ENCODE measurements at regions not wholly inside any gene's neighbourhood (a gene's known extent, or its start where the extent isn't known, plus 50 kb on each side); places are given as distances from the start of the nearest gene placed in this dataset.

DNA sequence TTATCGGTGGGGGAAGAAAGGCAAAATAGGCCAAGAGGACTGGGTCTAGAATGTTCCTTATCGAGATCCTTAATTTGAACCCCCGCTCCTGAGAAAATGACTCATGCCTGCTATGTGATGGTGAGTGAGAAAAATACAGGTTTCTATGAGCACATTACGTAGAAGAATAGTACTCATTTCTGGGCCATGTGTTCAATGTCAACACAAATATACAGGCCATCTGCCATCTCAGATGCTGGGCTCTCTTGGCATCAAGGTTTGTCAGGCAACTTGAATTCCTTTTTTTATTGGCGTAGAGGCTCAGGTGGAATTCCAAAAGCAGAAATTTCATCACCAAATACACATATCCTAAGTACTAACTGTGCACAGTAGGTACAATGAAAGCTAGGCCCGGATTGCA, 81.4 kb upstream of the TRIM2 start:
- TF ChIP-seq, protein P1, sequence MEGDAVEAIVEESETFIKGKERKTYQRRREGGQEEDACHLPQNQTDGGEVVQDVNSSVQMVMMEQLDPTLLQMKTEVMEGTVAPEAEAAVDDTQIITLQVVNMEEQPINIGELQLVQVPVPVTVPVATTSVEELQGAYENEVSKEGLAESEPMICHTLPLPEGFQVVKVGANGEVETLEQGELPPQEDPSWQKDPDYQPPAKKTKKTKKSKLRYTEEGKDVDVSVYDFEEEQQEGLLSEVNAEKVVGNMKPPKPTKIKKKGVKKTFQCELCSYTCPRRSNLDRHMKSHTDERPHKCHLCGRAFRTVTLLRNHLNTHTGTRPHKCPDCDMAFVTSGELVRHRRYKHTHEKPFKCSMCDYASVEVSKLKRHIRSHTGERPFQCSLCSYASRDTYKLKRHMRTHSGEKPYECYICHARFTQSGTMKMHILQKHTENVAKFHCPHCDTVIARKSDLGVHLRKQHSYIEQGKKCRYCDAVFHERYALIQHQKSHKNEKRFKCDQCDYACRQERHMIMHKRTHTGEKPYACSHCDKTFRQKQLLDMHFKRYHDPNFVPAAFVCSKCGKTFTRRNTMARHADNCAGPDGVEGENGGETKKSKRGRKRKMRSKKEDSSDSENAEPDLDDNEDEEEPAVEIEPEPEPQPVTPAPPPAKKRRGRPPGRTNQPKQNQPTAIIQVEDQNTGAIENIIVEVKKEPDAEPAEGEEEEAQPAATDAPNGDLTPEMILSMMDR (IDR thresholded peaks at IDR 0.05; ENCODE audit: low read depth, low read length, missing control alignments), result no peak
- no peak for DNase-seq (ENCODE audit: low read depth)
- H3K4me3 ChIP-seq (ENCODE audit: low read depth, low read length), result no peak overlapping the region
- in situ Hi-C loops (cut with HindIII; ENCODE audit: low sequenced_read_pairs), result loop anchor here (10.0 kb wide), 1 partner anchor 268 kb away; no protein-coding TSS in a partner anchor

DNA sequence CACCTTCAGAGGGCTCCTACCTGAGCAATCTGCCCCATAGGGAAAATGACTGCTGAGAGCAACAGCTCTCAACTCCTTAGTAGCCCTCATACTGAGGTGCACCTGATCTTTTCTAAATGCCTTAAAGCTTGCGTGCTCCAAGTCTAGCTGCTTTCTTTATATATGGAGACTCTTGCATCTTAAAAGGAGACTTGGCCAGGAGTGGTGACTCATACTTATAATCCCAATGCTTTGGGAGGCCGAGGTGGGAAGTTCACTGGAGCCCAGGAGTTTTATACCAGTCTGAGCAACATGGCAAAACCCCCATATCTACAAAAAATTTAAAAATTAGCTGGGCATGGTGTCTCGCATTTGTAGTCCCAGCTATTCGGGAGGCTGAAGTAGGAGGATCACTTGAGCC, 78.1 kb upstream of the TRIM2 start:
- TF ChIP-seq, protein P1 (IDR thresholded peaks at IDR 0.05; ENCODE audit: low read depth, low read length, missing control alignments), result no peak
- no peak overlapping the region for H3K4me3 ChIP-seq (ENCODE audit: low read depth, low read length)
- DNase-seq (ENCODE audit: low read depth), result no peak
- in situ Hi-C loops (cut with HindIII; ENCODE audit: low sequenced_read_pairs), result loop anchor here (10.0 kb wide), 1 partner anchor 271 kb away; no protein-coding TSS in a partner anchor

DNA sequence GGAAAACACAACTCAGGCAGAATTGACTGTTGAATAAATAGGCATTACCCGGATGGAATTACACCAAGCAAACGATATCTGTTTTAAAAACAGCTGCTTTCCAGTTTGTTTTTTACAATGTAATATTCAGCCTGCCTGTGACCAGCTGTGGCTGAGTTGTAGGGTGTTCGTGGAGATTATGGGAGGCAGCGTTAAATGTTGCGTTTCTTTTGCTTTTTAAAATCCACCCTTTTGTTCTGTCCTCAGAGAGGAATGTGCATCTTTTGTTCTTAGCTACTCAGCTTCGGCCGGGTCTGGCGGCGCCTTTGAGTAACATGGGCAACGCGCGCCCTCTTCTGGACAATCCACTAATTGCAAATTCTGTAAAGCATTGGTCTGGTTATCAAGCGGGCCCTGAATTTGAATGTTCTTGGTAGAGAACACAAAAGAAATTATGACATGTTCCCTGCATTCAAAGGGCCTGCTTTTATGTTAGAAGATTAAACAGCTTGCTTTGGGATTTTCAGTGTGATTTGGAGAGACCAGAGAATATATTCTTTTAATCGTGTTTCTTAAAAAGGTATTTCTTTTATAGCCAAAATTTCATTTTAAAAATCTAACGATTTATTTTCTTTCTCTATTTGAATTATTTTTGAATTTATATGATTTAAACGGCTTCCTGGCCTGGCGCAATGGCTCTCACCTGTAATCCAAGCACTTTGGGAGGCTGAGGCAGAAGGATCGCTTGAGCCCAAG, 76.3 kb upstream of the TRIM2 start:
- DNase-seq (ENCODE audit: low read depth), result peak; percentile 80
- TF ChIP-seq, protein P1 (IDR thresholded peaks at IDR 0.05; ENCODE audit: low read depth, low read length, missing control alignments), result peak; percentile 69
- in situ Hi-C loops (cut with HindIII; ENCODE audit: low sequenced_read_pairs), result loop anchor here (10.0 kb wide), 1 partner anchor 273 kb away; no protein-coding TSS in a partner anchor
- H3K4me3 ChIP-seq (ENCODE audit: low read depth, low read length), result peak overlapping the region; percentile 16

GRCh38 chr4:153131596-153131995, 72.6 kb upstream of the TRIM2 start:
- H3K4me3 ChIP-seq (ENCODE audit: low read depth, low read length), result no peak overlapping the region
- TF ChIP-seq, protein P1 (IDR thresholded peaks at IDR 0.05; ENCODE audit: low read depth, low read length, missing control alignments), result peak; percentile 20
- in situ Hi-C loops (cut with HindIII; ENCODE audit: low sequenced_read_pairs), result no loop called here
- no peak for DNase-seq (ENCODE audit: low read depth)

DNA sequence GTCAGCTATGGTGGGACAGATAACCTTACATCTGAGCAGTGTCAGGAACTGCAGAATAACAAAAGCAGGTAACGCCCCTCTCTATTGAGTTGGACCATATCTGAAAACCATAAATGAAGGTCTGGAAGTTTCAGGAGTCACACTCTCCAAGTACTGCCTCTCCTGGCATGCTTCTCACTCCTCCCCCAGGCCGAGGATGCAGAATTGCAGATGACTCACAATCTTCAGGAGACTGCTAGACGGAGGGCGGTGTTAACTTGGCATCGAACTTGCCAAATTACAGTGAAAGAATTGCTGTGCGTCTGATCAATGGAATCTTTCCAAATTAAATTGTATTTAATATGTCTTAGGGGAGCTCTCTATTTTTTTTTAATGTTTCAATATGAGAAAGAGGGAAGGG, 67.1 kb upstream of the TRIM2 start:
- DNase-seq (ENCODE audit: low read depth), result peak; percentile 86
- H3K4me3 ChIP-seq (ENCODE audit: low read depth, low read length), result no peak overlapping the region

DNA sequence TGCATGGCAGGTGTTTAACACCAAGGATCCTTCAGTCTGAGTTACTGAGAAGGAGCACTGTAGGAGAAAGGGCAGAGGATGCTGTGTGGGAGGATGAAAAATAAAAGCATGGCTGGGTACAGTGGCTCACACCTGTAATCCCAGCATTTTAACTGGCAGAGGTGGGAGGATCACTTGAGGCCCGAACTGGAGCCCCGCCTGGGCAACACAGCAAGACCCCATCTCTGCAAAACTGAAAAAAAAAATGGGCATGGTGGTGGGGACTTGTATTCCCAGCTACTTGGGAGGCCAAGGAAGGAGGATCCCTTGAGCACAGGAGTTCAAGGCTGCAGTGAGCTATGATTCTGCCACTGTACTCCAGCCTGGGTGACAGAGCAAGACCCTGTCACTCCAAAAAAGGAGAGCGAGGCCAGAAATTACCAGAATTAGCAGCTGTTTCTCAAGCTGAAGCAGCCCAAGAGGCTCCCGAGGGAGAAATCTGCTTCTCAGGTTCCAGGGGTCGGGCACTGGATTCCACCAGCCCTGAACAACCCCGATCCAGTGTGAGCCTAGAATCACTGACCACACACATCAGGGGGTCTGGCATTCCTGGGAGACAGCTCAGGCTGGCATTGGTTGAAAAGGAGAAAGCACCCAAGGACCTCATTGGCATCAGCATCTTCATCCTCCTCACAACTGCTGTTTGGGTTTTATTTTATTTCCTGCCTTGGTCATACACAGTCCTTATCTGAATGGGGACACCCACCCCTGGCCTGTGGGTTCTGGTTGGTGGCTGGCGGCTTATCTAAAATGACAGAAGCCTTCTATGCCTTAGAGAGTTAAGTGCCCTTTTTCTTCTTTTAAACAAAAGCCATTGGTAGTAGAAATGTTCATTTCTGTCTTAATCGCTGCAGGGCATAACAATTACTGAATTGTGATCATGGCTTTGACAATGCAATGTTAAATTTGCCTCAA, 66.3 kb upstream of the TRIM2 start:
- no peak overlapping the region for H3K4me3 ChIP-seq (ENCODE audit: low read depth, low read length)
- in situ Hi-C loops (cut with HindIII; ENCODE audit: low sequenced_read_pairs), result no loop called here
- TF ChIP-seq, protein P1 (IDR thresholded peaks at IDR 0.05; ENCODE audit: low read depth, low read length, missing control alignments), result no peak
- no peak for DNase-seq (ENCODE audit: low read depth)

More for the DNA sequence above, 67.1 kb upstream of the TRIM2 start:
- TF ChIP-seq, protein P1 (IDR thresholded peaks at IDR 0.05; ENCODE audit: low read depth, low read length, missing control alignments), result no peak
- in situ Hi-C loops (cut with HindIII; ENCODE audit: low sequenced_read_pairs), result no loop called here
